IMR-90 (cell line): ENCODE measurements at regions not wholly inside any gene's neighbourhood (a gene's known extent, or its start where the extent isn't known, plus 50 kb on each side); places are given as distances from the start of the nearest gene placed in this dataset.

ENCODE experiments used
- ATAC-seq: fragments of 200-7000 bp; cut with Tn5 transposase; 2 replicates; pipeline ENCODE4 v1.9.1; 2020; ENCODE audit warnings: low read depth, mild to moderate bottlenecking, moderate library complexity
- BruUV-seq: library from RNA; stranded (reverse); fragments of 400-500 nt; replicated peaks from 2 replicates; lab custom pipeline; 2021; lab: Mats Ljungman, UMichigan
- CTCF ChIA-PET: fragments of 300-600 bp; formaldehyde crosslinking; extraction: SDS; loops from one replicate; lab custom pipeline; 2021; ENCODE audit warnings: antibody characterized with exemption; lab: Yijun Ruan, JAX
- POLR2A ChIA-PET: fragments of 300-600 bp; sonication (Branson Sonifier 250); formaldehyde crosslinking; loops from one replicate; lab custom pipeline; 2022; ENCODE audit warnings: antibody characterized with exemption; ENCODE audit not compliant: unreplicated experiment; lab: Charles Lee
- DNase-seq: peaks from one replicate; pipeline ENCODE4 v3.0.0; 2013
- H2AFZ ChIP-seq: replicated peaks from 2 replicates; pipeline ENCODE3; 2013; ENCODE audit warnings: low read length, mild to moderate bottlenecking; ENCODE audit not compliant: poor library complexity
- H2AK5ac ChIP-seq: 2 replicates; pipeline ENCODE4 v1.6.1; 2013; ENCODE audit warnings: low read depth, low read length, inconsistent platforms
- H2AK9ac ChIP-seq: replicated peaks from 2 replicates; pipeline ENCODE3; 2013; ENCODE audit warnings: mild to moderate bottlenecking, low read depth, low read length, moderate library complexity; ENCODE audit not compliant: poor library complexity
- H2BK120ac ChIP-seq: 2 replicates; pipeline ENCODE4 v1.6.1; 2013; ENCODE audit warnings: low read depth, low read length, inconsistent platforms
- H2BK15ac ChIP-seq: 3 replicates; pipeline ENCODE4 v1.6.1; 2013; ENCODE audit warnings: low read depth, low read length, inconsistent platforms
- H2BK20ac ChIP-seq: 2 replicates; pipeline ENCODE4 v1.6.1; 2013; ENCODE audit warnings: low read depth, mild to moderate bottlenecking, inconsistent platforms, low read length, moderate library complexity
- H2BK5ac ChIP-seq: 2 replicates; pipeline ENCODE4 v1.6.1; 2013; ENCODE audit warnings: mild to moderate bottlenecking, low read depth, low read length, inconsistent platforms; ENCODE audit not compliant: poor library complexity, severe bottlenecking
- H3K14ac ChIP-seq: replicated peaks from 2 replicates; pipeline ENCODE4 v1.6.1; 2013; ENCODE audit warnings: low read depth, low read length, inconsistent platforms
- H3K18ac ChIP-seq: 2 replicates; pipeline ENCODE4 v1.6.1; 2013; ENCODE audit warnings: low read depth, low read length, control low read depth
- H3K23ac ChIP-seq: 2 replicates; pipeline ENCODE4 v1.6.1; 2013; ENCODE audit warnings: low read depth, low read length, inconsistent platforms
- H3K27ac ChIP-seq: 2 replicates; pipeline ENCODE4 v1.5.1; 2013; ENCODE audit warnings: mild to moderate bottlenecking, control low read depth, low read length; ENCODE audit not compliant: insufficient read depth
- H3K27me3 ChIP-seq: 2 replicates; pipeline ENCODE4 v1.6.1; 2013; ENCODE audit warnings: low read length; ENCODE audit not compliant: control insufficient read depth, insufficient read depth
- H3K36me3 ChIP-seq: 2 replicates; pipeline ENCODE4 v1.6.1; 2013; ENCODE audit warnings: low read length, mixed read lengths; ENCODE audit not compliant: control insufficient read depth, insufficient read depth
- H3K4ac ChIP-seq: 2 replicates; pipeline ENCODE4 v1.6.1; 2013; ENCODE audit warnings: low read depth, low read length, inconsistent platforms
- H3K4me1 ChIP-seq: 2 replicates; pipeline ENCODE4 v1.6.1; 2013; ENCODE audit warnings: low read length, mixed read lengths; ENCODE audit not compliant: control insufficient read depth, insufficient read depth
- H3K4me2 ChIP-seq: 2 replicates; pipeline ENCODE4 v1.6.1; 2013; ENCODE audit warnings: low read depth, mild to moderate bottlenecking, control low read depth, low read length, moderate library complexity
- H3K4me3 ChIP-seq: 2 replicates; pipeline ENCODE4 v1.5.1; 2013; ENCODE audit warnings: low read depth, mild to moderate bottlenecking, control low read depth, low read length, moderate library complexity; ENCODE audit not compliant: insufficient read depth
- H3K56ac ChIP-seq: 2 replicates; pipeline ENCODE4 v1.6.1; 2013; ENCODE audit warnings: low read length, inconsistent platforms; ENCODE audit not compliant: insufficient read depth; ENCODE audit errors: extremely low read depth
- H3K79me1 ChIP-seq, 2 experiments: 2 replicates each; pipeline ENCODE4 v1.6.1; 2013; ENCODE audit warnings: low read length in 2 of 2, inconsistent platforms in 1 of 2, low read depth in 1 of 2
- H3K9ac ChIP-seq: 2 replicates; pipeline ENCODE4 v1.6.1; 2013; ENCODE audit warnings: low read depth, low read length, control low read depth
- H3K9me1 ChIP-seq: 2 replicates; pipeline ENCODE4 v1.6.1; 2013; ENCODE audit warnings: low read length, inconsistent platforms; ENCODE audit not compliant: insufficient read depth
- H3K9me3 ChIP-seq: 2 replicates; pipeline ENCODE4 v1.6.1; 2013; ENCODE audit warnings: low read length; ENCODE audit not compliant: control insufficient read depth, insufficient read depth
- H4K20me1 ChIP-seq: 2 replicates; pipeline ENCODE4 v1.6.1; 2013; ENCODE audit warnings: low read length, inconsistent platforms; ENCODE audit not compliant: insufficient read depth
- H4K5ac ChIP-seq: 2 replicates; pipeline ENCODE4 v1.6.1; 2013; ENCODE audit warnings: mild to moderate bottlenecking, low read depth, low read length, control low read depth
- H4K8ac ChIP-seq, 2 experiments: 2 replicates each; pipeline ENCODE4 v1.6.1; 2013; ENCODE audit warnings: low read depth in 2 of 2, low read length in 2 of 2, control low read depth in 1 of 2, inconsistent platforms in 1 of 2
- H4K91ac ChIP-seq: 2 replicates; pipeline ENCODE4 v1.6.1; 2013; ENCODE audit warnings: low read depth, low read length, inconsistent platforms; ENCODE audit not compliant: insufficient read depth
- BHLHE40 ChIP-seq: fragments of 150-350 bp; IDR thresholded peaks from 2 replicates; pipeline ENCODE4 v1.6.1; 2016; ENCODE audit warnings: mild to moderate bottlenecking, low read depth, low read length
- CEBPB ChIP-seq: IDR thresholded peaks from 2 replicates; pipeline ENCODE4 v1.6.1; 2012; ENCODE audit warnings: low read depth, low read length, improper control_type of control experiment
- CHD1 ChIP-seq: IDR thresholded peaks from 2 replicates; pipeline ENCODE4 v1.6.1; 2012; ENCODE audit warnings: low read depth, low read length, improper control_type of control experiment
- CTCF ChIP-seq: conservative IDR thresholded peaks from 2 replicates; pipeline ENCODE4 v1.5.1; 2012; ENCODE audit warnings: mild to moderate bottlenecking, low read depth, low read length, improper control_type of control experiment
- ELK1 ChIP-seq: fragments of 150-350 bp; IDR thresholded peaks from 2 replicates; pipeline ENCODE4 v1.6.1; 2016; ENCODE audit warnings: low read depth, mild to moderate bottlenecking, low read length, moderate library complexity, borderline replicate concordance
- FOS ChIP-seq: fragments of 150-350 bp; IDR thresholded peaks from 2 replicates; pipeline ENCODE4 v1.6.1; 2016; ENCODE audit warnings: low read depth, low read length
- MAFK ChIP-seq: IDR thresholded peaks from 2 replicates; pipeline ENCODE4 v1.6.1; 2012; ENCODE audit warnings: low read depth, low read length, improper control_type of control experiment
- MAZ ChIP-seq: IDR thresholded peaks from 2 replicates; pipeline ENCODE4 v1.6.1; 2012; ENCODE audit warnings: low read depth, mild to moderate bottlenecking, low read length, improper control_type of control experiment, moderate library complexity, borderline replicate concordance
- MXI1 ChIP-seq: IDR thresholded peaks from 2 replicates; pipeline ENCODE4 v1.6.1; 2012; ENCODE audit warnings: low read depth, mild to moderate bottlenecking, low read length, moderate library complexity, borderline replicate concordance
- NFE2L2 ChIP-seq: fragments of 150-350 bp; IDR thresholded peaks from 2 replicates; pipeline ENCODE4 v1.6.1; 2016; ENCODE audit warnings: low read depth, mild to moderate bottlenecking, low read length
- POLR2A ChIP-seq: IDR thresholded peaks from 2 replicates; pipeline ENCODE4 v1.6.1; 2012; ENCODE audit warnings: mild to moderate bottlenecking, low read depth, low read length
- RAD21 ChIP-seq: IDR thresholded peaks from 2 replicates; pipeline ENCODE4 v1.6.1; 2012; ENCODE audit warnings: low read length, improper control_type of control experiment
- RCOR1 ChIP-seq: IDR thresholded peaks from 2 replicates; pipeline ENCODE4 v1.6.1; 2012; ENCODE audit warnings: mild to moderate bottlenecking, low read length, improper control_type of control experiment; ENCODE audit not compliant: insufficient replicate concordance
- RFX5 ChIP-seq: IDR thresholded peaks from 2 replicates; pipeline ENCODE4 v1.8.0; 2012; ENCODE audit warnings: low read depth, mild to moderate bottlenecking, low read length, moderate library complexity
- SMC3 ChIP-seq: fragments of 150-350 bp; IDR thresholded peaks from 2 replicates; pipeline ENCODE4 v1.6.1; 2016; ENCODE audit warnings: low read depth, mild to moderate bottlenecking, antibody characterized with exemption, low read length, moderate library complexity
- USF2 ChIP-seq: fragments of 150-350 bp; IDR thresholded peaks from 2 replicates; pipeline ENCODE4 v1.6.1; 2017; ENCODE audit warnings: mild to moderate bottlenecking, antibody characterized with exemption, low read length, low read depth
- WGBS, 2 experiments: methylation state at CpG; one replicate each; pipeline versions ENCODE4 v1.1.5 to v1.1.7; 2013; ENCODE audit warnings: missing lambda C conversion rate in 2 of 2; ENCODE audit not compliant: insufficient read length in 1 of 2; ENCODE audit errors: extremely low coverage in 2 of 2; 5-methylcytosine and 5-hydroxymethylcytosine counted together
- dilution Hi-C: fragments of 300-500 bp; cut with HindIII; formaldehyde crosslinking; loops from one replicate; pipeline ENCODE4 v1.14.3; 2018; ENCODE audit warnings: low sequenced_read_pairs; ENCODE audit not compliant: unreplicated experiment
- in situ Hi-C: fragments of 300-500 bp; cut with MboI; formaldehyde crosslinking; loops from 3 replicates; pipeline ENCODE4 v1.14.3; 2019; ENCODE audit warnings: low sequenced_read_pairs, inconsistent platforms, mixed read lengths
- intact Hi-C: fragments of 100-400 bp; cut with micrococcal nuclease; formaldehyde crosslinking; loops from 2 replicates; pipeline ENCODE4 v1.10.0; 2022

GRCh38 chr14:105855893-105856675 is 329.7 kb downstream of the TMEM121 start:
- Histone ChIP-seq H2AFZ (no peak overlapping the region), H4K5ac (no peak overlapping the region), H3K23ac (no peak overlapping the region), H3K79me1 (no peaks in the 10 kb centered on the region), H3K14ac (no peak overlapping the region), H2BK20ac (no peak overlapping the region), H4K20me1 (no peaks in the 10 kb centered on the region), H4K91ac (no peak overlapping the region), H2BK15ac (no peak overlapping the region), H3K9me3 (peaks cover 85% of the 10 kb centered on the region), H3K4me3 (no peak overlapping the region), H2BK120ac (no peak overlapping the region), H3K9ac (no peak overlapping the region), H3K9me1 (no peaks in the 10 kb centered on the region), H4K8ac (no peak overlapping the region), H3K56ac (no peak overlapping the region), H3K27ac (no peak overlapping the region), H2AK5ac (no peak overlapping the region), H3K4me2 (no peak overlapping the region), H3K4me1 (no peaks in the 10 kb centered on the region), H3K4ac (no peak overlapping the region), H3K18ac (no peak overlapping the region), H3K36me3 (no peaks in the 10 kb centered on the region), H3K27me3 (no peaks in the 10 kb centered on the region), H2AK9ac (no peak overlapping the region), H2BK5ac (no peak overlapping the region)
- no TSS peak for BruUV-seq
- intact Hi-C loops (no loop called here), dilution Hi-C loops (no loop called here), in situ Hi-C loops (no loop called here)
- ChIA-PET POLR2A (no interaction called here), CTCF (no interaction called here)
- ATAC-seq (no peak), DNase-seq (no peak)
- 80% methylated on average over 5 of the region's 28 CpGs; no CpG with 5 or more reads in 1 of the 2 experiments for WGBS, 2 experiments
- TF ChIP-seq MAFK (no peak), CTCF (no peak), BHLHE40 (no peak), RFX5 (no peak), MAZ (no peak), CHD1 (no peak), RAD21 (no peak), POLR2A (no peak), NFE2L2 (no peak), FOS (no peak), MXI1 (no peak), RCOR1 (no peak), SMC3 (no peak), ELK1 (no peak), CEBPB (no peak), USF2 (no peak)
